ENCODE measurements at regions not wholly inside any gene's neighbourhood (a gene's known extent, or its start where the extent isn't known, plus 50 kb on each side); places are given as distances from the start of the nearest gene placed in this dataset.

DNA sequence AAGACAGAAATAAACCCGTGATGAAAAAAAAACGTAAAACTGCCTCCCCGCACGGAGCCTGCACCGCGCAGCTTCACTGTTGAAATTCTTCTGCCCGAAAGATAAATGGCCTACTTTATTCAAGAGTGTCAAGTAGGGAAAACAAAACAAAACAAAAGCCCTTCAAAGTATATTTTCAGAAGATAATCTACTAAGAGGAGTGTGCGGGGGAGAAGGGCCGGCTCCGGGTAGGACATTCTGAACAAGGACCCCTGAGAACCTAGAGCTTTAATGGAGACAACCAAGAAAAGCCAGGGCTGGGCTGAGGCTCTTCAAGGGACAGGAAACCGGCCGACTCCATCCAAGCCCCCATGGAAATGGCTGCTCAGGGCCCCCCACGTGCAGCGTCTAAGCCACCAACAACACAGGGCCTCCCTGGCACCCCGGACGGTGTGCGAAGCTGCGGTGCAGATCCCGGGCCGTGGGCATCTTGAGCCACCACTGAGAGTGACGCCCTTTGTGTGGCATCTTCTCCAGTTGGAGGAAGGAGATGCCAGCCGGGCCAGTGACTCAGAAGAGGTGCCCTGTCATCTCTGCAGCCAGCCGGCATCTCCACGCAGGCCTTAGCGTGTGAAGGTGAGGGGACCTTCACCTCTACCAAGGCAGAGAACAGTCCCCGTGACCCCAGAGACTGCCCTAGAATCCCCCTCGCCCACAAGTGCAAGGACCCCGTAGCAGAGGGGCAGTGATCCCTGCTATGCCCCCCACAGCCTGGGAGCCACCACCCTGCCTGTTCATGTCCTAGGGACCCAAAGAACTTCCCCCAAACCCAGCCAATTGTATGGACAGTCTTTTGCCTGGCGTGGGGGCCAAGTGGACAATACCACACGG lies 250.8 kb downstream of the C16orf95 start:
- TF ChIP-seq YY1 (IDR thresholded peaks at IDR 0.05; ENCODE audit: insufficient read depth, insufficient read length) (no peak), ZNF274 (IDR thresholded peaks at IDR 0.05; ENCODE audit: low read depth, low read length) (no peak), SUZ12 (IDR thresholded peaks at IDR 0.05; ENCODE audit: extremely low read depth, insufficient read depth, insufficient read length) (no peak)
